LNCAP (cell line): ENCODE measurements at regions not wholly inside any gene's neighbourhood (a gene's known extent, or its start where the extent isn't known, plus 50 kb on each side); places are given as distances from the start of the nearest gene placed in this dataset.

Source experiments
- CTCF ChIP-seq: fragments of 450-650 bp; IDR thresholded peaks from 2 replicates; pipeline ENCODE4 v1.5.1; 2017; ENCODE audit warnings: mild to moderate bottlenecking

DNA sequence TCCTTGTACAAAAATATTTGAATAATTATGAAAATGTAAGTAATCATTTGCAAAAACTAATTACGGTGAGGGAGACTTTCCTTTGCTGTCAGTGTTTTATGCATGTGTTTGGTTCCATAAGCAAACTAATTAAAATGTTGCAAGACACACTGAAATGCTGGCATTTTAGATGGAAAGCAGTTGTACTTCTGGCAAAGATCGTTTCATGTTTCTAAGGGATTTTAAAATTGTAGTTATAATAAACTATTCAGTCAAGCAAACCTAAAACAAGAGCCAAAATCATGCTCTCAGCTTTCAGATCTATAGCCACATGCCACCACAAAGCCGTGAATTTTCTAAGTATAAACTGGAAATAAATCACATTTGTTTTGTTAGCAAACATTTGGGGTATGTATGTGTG lies 240.1 kb upstream of the ZNF385D start:
- no peak for TF ChIP-seq CTCF

DNA sequence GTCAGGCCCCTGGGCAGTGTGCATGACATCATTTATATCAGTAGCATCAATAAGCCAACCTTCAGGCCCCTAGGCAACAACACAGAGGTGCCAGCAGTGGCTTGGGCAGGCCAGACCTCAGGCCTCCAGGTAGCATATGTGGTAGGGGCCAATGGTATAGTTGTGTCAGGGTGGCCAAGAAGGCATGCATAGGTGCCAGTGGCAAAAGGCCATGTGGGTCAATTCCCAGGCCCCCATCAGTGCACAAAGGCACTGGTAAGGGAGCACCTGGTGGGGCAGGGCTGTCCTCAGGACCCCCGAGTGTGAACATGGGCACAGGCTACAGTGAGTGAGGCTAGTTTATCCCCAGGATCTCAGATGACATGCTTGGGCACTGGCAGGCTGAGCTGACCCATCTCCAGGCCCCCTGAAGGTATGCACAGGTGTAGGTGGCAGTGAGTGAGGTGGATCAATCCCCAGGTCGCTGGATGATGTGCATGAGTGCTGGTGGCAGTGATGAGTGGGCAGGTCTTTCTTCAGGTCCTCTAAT lies 244.1 kb upstream of the ZNF385D start:
- TF ChIP-seq CTCF, result no peak

- TF ChIP-seq CTCF, result no peak
Observed at GRCh38 chr3:22007368-22007767, 256.4 kb upstream of the ZNF385D start.

- no peak for TF ChIP-seq CTCF
Observed at GRCh38 chr3:22010997-22011396, 260.0 kb upstream of the ZNF385D start.

- TF ChIP-seq CTCF, result no peak
Observed at GRCh38 chr3:22012471-22012870, 261.5 kb upstream of the ZNF385D start.

DNA sequence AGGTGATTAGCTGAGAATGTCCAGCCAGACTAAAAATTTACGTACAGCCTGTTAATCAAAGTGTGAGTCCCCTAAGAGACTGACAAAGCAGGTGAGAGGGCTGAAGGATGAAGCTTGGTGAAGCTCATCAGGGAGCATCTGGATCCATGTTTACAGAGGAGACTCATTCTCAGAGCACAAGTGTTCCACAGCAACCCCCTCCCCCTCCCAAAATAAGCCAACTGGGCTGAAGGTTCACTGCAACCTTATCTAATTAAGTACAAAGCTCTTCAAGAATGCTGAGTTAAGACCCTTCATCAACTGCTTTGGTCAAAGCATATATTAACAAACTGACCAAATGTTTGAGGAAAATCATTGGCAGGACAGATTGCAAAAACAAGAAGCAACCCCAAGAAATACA lies 262.6 kb upstream of the ZNF385D start:
- TF ChIP-seq CTCF, result no peak

DNA sequence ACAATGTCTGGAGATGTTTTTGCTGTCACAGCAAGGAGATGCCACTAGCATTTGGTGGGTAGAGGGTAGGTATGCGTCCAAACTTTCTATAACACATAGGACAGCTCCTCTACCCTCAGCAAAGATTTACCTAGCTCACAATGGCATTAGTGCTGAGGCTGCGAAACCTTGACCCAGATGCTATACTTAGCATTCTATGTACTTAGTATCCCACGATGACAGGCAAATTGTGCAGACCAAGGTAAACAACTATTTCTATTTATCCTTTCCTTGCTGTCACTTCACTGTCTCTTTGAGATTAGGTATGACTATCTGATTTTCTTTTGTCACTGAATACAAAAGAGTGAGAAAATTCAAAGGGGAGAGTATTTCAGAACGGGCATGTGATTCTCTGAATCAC lies 265.2 kb upstream of the ZNF385D start:
- no peak for TF ChIP-seq CTCF

- TF ChIP-seq CTCF, result no peak
Observed at GRCh38 chr3:22029480-22029879, 278.5 kb upstream of the ZNF385D start.
